ENCODE measurements at regions not wholly inside any gene's neighbourhood (a gene's known extent, or its start where the extent isn't known, plus 50 kb on each side); places are given as distances from the start of the nearest gene placed in this dataset.

DNA sequence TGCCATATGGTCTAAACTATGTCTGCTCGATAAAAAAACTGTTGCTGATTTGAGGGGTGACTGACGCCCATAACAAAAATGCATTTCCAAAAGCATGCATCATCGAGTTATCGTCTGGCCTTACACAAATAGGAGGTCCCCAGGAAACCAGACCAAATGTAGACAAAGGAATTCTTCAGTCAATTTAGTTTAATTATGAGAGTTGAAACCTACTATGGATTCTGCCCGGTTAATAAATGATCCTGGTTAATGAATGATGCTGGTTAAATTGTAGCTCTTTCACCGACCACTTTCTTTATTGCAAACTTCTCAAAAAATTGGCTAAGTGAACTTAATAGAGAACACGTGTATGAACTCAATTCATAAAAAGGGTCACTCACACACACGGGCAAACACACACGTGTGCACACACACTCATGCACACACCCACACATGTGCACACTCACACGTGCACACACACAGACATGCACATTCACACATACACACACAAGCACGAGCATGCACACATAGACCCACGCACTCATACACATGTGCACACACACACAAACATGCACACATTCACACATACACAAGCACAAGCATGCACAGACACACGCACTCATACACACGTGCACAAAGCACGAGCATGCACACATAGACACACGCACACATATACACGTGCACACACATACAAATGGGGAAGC lies 59.0 kb upstream of the SALL3 start:
- no peak for TF ChIP-seq EZH2phosphoT487 (IDR thresholded peaks at IDR 0.05; ENCODE audit: low read depth)
- TF ChIP-seq, protein P1, sequence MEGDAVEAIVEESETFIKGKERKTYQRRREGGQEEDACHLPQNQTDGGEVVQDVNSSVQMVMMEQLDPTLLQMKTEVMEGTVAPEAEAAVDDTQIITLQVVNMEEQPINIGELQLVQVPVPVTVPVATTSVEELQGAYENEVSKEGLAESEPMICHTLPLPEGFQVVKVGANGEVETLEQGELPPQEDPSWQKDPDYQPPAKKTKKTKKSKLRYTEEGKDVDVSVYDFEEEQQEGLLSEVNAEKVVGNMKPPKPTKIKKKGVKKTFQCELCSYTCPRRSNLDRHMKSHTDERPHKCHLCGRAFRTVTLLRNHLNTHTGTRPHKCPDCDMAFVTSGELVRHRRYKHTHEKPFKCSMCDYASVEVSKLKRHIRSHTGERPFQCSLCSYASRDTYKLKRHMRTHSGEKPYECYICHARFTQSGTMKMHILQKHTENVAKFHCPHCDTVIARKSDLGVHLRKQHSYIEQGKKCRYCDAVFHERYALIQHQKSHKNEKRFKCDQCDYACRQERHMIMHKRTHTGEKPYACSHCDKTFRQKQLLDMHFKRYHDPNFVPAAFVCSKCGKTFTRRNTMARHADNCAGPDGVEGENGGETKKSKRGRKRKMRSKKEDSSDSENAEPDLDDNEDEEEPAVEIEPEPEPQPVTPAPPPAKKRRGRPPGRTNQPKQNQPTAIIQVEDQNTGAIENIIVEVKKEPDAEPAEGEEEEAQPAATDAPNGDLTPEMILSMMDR (IDR thresholded peaks at IDR 0.05; ENCODE audit: low read depth, low read length) = no peak
- Histone ChIP-seq H3K27me3 (ENCODE audit: low read depth, low read length) (no peaks in the 10 kb centered on the region), H3K4me2 (ENCODE audit: low read length) (no peak overlapping the region), H4K20me1 (ENCODE audit: insufficient read depth, low read length) (no peaks in the 10 kb centered on the region), H3K4me1 (ENCODE audit: low read length) (no peaks in the 10 kb centered on the region), H2AFZ (ENCODE audit: low read depth, low read length) (no peak overlapping the region), H3K4me3 (ENCODE audit: low read length) (no peak overlapping the region), H3K79me2 (ENCODE audit: low read length) (no peaks in the 10 kb centered on the region), H3K9ac (ENCODE audit: low read length) (no peak overlapping the region), H3K9me3 (ENCODE audit: insufficient read depth, low read length) (no peaks in the 10 kb centered on the region), H3K27ac (ENCODE audit: low read length) (no peak overlapping the region), H3K36me3 (replicated peaks; ENCODE audit: low read depth, low read length) (no peaks in the 10 kb centered on the region)

GRCh38 chr18:78922856-78923255 lies 56.8 kb upstream of the SALL3 start:
- Histone ChIP-seq H3K4me1 (ENCODE audit: low read length) (no peaks in the 10 kb centered on the region), H3K4me3 (ENCODE audit: low read length) (no peak overlapping the region), H3K9me3 (ENCODE audit: insufficient read depth, low read length) (no peaks in the 10 kb centered on the region), H2AFZ (ENCODE audit: low read depth, low read length) (no peak overlapping the region), H3K27ac (ENCODE audit: low read length) (no peak overlapping the region), H3K79me2 (ENCODE audit: low read length) (no peaks in the 10 kb centered on the region), H3K9ac (ENCODE audit: low read length) (no peak overlapping the region), H3K27me3 (ENCODE audit: low read depth, low read length) (no peaks in the 10 kb centered on the region), H4K20me1 (ENCODE audit: insufficient read depth, low read length) (no peaks in the 10 kb centered on the region), H3K4me2 (ENCODE audit: low read length) (no peak overlapping the region), H3K36me3 (replicated peaks; ENCODE audit: low read depth, low read length) (no peaks in the 10 kb centered on the region)
- TF ChIP-seq, protein P1 (IDR thresholded peaks at IDR 0.05; ENCODE audit: low read depth, low read length) = no peak
- TF ChIP-seq EZH2phosphoT487 (IDR thresholded peaks at IDR 0.05; ENCODE audit: low read depth) = no peak

GRCh38 chr18:78924301-78924700 lies 55.3 kb upstream of the SALL3 start:
- Histone ChIP-seq H3K4me2 (ENCODE audit: low read length) (no peak overlapping the region), H3K4me3 (ENCODE audit: low read length) (no peak overlapping the region), H3K79me2 (ENCODE audit: low read length) (no peaks in the 10 kb centered on the region), H3K27me3 (ENCODE audit: low read depth, low read length) (no peaks in the 10 kb centered on the region), H4K20me1 (ENCODE audit: insufficient read depth, low read length) (no peaks in the 10 kb centered on the region), H3K9ac (ENCODE audit: low read length) (no peak overlapping the region), H3K36me3 (replicated peaks; ENCODE audit: low read depth, low read length) (no peaks in the 10 kb centered on the region), H3K9me3 (ENCODE audit: insufficient read depth, low read length) (no peaks in the 10 kb centered on the region), H3K4me1 (ENCODE audit: low read length) (no peaks in the 10 kb centered on the region), H2AFZ (ENCODE audit: low read depth, low read length) (no peak overlapping the region), H3K27ac (ENCODE audit: low read length) (no peak overlapping the region)
- no peak for TF ChIP-seq EZH2phosphoT487 (IDR thresholded peaks at IDR 0.05; ENCODE audit: low read depth)
- TF ChIP-seq, protein P1 (IDR thresholded peaks at IDR 0.05; ENCODE audit: low read depth, low read length) = no peak

- no peaks in the 10 kb centered on the region for H3K4me1 ChIP-seq (ENCODE audit: low read length)
- no peak for TF ChIP-seq EZH2phosphoT487 (IDR thresholded peaks at IDR 0.05; ENCODE audit: low read depth)
- TF ChIP-seq, protein P1 (IDR thresholded peaks at IDR 0.05; ENCODE audit: low read depth, low read length) = no peak
- H3K79me2 ChIP-seq (ENCODE audit: low read length) = no peaks in the 10 kb centered on the region
- no peaks in the 10 kb centered on the region for H4K20me1 ChIP-seq (ENCODE audit: insufficient read depth, low read length)
- no peaks in the 10 kb centered on the region for H3K9me3 ChIP-seq (ENCODE audit: insufficient read depth, low read length)
- H3K27me3 ChIP-seq (ENCODE audit: low read depth, low read length) = no peaks in the 10 kb centered on the region
- no peak overlapping the region for H3K4me2 ChIP-seq (ENCODE audit: low read length)
- no peaks in the 10 kb centered on the region for H3K36me3 ChIP-seq (replicated peaks; ENCODE audit: low read depth, low read length)
- no peak overlapping the region for H3K9ac ChIP-seq (ENCODE audit: low read length)
- no peak overlapping the region for H3K4me3 ChIP-seq (ENCODE audit: low read length)
- no peak overlapping the region for H3K27ac ChIP-seq (ENCODE audit: low read length)
- no peak overlapping the region for H2AFZ ChIP-seq (ENCODE audit: low read depth, low read length)
These were observed 54.7 kb upstream of the SALL3 start for GRCh38 chr18:78924786-78925540.
